HG03457 (cell line): ENCODE measurements at regions not wholly inside any gene's neighbourhood (a gene's known extent, or its start where the extent isn't known, plus 50 kb on each side); places are given as distances from the start of the nearest gene placed in this dataset.
"Not testable (repeated sequence)": the region's sequence is repeated elsewhere in the genome, so short reads cannot be mapped to it uniquely, and the experiment has no call there.

Experiments used
- ATAC-seq: cut with Tn5 transposase; IDR thresholded peaks from one replicate; pipeline ENCODE4 v1.9.1; 2021; ENCODE audit warnings: moderate number of reproducible peaks; ENCODE audit not compliant: unreplicated experiment

GRCh38 chr10:4401080-4401479 lies 424.9 kb upstream of the AKR1E2 start:
- not testable (repeated sequence) for ATAC-seq

GRCh38 chr10:4399556-4399955 lies 426.5 kb upstream of the AKR1E2 start:
- no peak for ATAC-seq

- no peak for ATAC-seq
Observed at GRCh38 chr10:4398602-4399001, 427.4 kb upstream of the AKR1E2 start.

- no peak for ATAC-seq
Observed at GRCh38 chr10:4397337-4397736, 428.7 kb upstream of the AKR1E2 start.

- no peak for ATAC-seq
Observed at GRCh38 chr10:4396401-4397283, 429.4 kb upstream of the AKR1E2 start.

- ATAC-seq = no peak
Observed at GRCh38 chr10:4395731-4396130, 430.3 kb upstream of the AKR1E2 start.

- not testable (repeated sequence) for ATAC-seq
Observed at GRCh38 chr10:4394455-4394854, 431.6 kb upstream of the AKR1E2 start.

- no peak for ATAC-seq
Observed at GRCh38 chr10:4391683-4392082, 434.3 kb upstream of the AKR1E2 start.

- no peak for ATAC-seq
Observed at GRCh38 chr10:4390219-4390618, 435.8 kb upstream of the AKR1E2 start.

- no peak for ATAC-seq
Observed at GRCh38 chr10:4385231-4385870, 440.7 kb upstream of the AKR1E2 start.

GRCh38 chr10:4384245-4384644 lies 441.8 kb upstream of the AKR1E2 start:
- no peak for ATAC-seq

- no peak for ATAC-seq
Observed at GRCh38 chr10:4383651-4384098, 442.3 kb upstream of the AKR1E2 start.

GRCh38 chr10:4382811-4383210 lies 443.2 kb upstream of the AKR1E2 start:
- ATAC-seq = no peak

GRCh38 chr10:4373612-4374011 lies 452.4 kb upstream of the AKR1E2 start:
- no peak for ATAC-seq

GRCh38 chr10:4373098-4373497 lies 452.9 kb upstream of the AKR1E2 start:
- no peak for ATAC-seq

- no peak for ATAC-seq
Observed at GRCh38 chr10:4372601-4373000, 453.4 kb upstream of the AKR1E2 start.

GRCh38 chr10:4371691-4372295 lies 454.2 kb upstream of the AKR1E2 start:
- no peak for ATAC-seq

GRCh38 chr10:4370376-4370775 lies 455.6 kb upstream of the AKR1E2 start:
- no peak for ATAC-seq

- no peak for ATAC-seq
Observed at GRCh38 chr10:4361581-4361980, 464.4 kb upstream of the AKR1E2 start.

GRCh38 chr10:4359003-4359402 lies 467.0 kb upstream of the AKR1E2 start:
- ATAC-seq = no peak

GRCh38 chr10:4357911-4358310 lies 468.1 kb upstream of the AKR1E2 start:
- no peak for ATAC-seq

GRCh38 chr10:4355350-4355749 lies 470.7 kb upstream of the AKR1E2 start:
- no peak for ATAC-seq
